SU-DHL-6 (cell line): ENCODE measurements at regions not wholly inside any gene's neighbourhood (a gene's known extent, or its start where the extent isn't known, plus 50 kb on each side); places are given as distances from the start of the nearest gene placed in this dataset.
"Not testable (repeated sequence)": the region's sequence is repeated elsewhere in the genome, so short reads cannot be mapped to it uniquely, and the experiment has no call there.

Source experiments
- EZH2phosphoT487 ChIP-seq: fragments of 200-600 bp; sonication (generic), shearing (Covaris generic); conservative IDR thresholded peaks from 2 replicates; pipeline ENCODE4 v1.6.1; 2018; ENCODE audit warnings: mild to moderate bottlenecking, antibody characterized with exemption, low read length, moderate library complexity, mixed read lengths
- TF ChIP-seq, protein P1 (sequence below): fragments of 200-600 bp; sonication (generic); IDR thresholded peaks from one replicate; pipeline ENCODE4 v1.5.1; 2017; ENCODE audit warnings: antibody characterized with exemption, mild to moderate bottlenecking, low read length, moderate library complexity; ENCODE audit not compliant: insufficient read depth, poor library complexity, severe bottlenecking

DNA sequence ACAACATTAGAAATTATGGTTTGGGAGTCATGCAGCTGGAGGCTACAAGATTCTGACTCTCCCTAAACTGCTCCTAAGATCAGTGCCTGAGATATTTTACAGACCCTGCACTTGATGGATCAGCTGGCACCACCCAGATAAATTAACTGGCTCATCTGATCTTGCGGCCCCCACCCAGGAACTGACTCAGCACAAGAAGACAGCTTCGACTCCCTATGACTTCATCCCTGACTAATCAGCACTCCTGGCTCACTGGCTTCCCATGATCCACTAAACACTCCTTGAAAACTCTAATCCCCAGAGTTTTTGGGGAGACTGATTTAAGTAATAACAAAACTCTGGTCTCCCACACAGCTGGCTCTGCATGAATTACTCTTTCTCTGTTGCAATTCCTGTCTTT, 617.8 kb upstream of the AUTS2 start:
- TF ChIP-seq, protein P1, sequence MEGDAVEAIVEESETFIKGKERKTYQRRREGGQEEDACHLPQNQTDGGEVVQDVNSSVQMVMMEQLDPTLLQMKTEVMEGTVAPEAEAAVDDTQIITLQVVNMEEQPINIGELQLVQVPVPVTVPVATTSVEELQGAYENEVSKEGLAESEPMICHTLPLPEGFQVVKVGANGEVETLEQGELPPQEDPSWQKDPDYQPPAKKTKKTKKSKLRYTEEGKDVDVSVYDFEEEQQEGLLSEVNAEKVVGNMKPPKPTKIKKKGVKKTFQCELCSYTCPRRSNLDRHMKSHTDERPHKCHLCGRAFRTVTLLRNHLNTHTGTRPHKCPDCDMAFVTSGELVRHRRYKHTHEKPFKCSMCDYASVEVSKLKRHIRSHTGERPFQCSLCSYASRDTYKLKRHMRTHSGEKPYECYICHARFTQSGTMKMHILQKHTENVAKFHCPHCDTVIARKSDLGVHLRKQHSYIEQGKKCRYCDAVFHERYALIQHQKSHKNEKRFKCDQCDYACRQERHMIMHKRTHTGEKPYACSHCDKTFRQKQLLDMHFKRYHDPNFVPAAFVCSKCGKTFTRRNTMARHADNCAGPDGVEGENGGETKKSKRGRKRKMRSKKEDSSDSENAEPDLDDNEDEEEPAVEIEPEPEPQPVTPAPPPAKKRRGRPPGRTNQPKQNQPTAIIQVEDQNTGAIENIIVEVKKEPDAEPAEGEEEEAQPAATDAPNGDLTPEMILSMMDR: not testable (repeated sequence)
- not testable (repeated sequence) for TF ChIP-seq EZH2phosphoT487
